ENCODE measurements at regions not wholly inside any gene's neighbourhood (a gene's known extent, or its start where the extent isn't known, plus 50 kb on each side); places are given as distances from the start of the nearest gene placed in this dataset.

DNA sequence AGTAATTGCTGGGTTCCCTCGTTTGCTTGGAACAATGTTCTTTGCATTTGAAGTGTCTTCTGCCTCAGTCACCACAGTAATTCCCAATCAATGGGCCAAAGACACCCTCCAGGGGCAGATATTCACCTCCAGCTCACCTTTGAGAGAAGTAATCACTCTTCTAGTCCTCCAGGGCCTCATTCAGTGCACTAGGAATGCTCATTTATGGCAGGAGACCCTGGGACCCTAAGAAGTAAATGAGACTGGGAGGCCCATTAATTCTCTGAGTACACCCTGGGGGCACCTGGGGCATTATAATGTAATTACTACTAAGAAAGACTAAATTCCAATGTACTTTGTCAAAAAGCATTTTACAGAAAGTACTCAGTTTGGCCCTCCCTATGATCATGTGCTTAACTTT is 158.2 kb upstream of the XYLT1 start:
- TF ChIP-seq SETDB1 (IDR thresholded peaks at IDR 0.05; ENCODE audit: insufficient read length, low read length) (no peak), ZNF140 (tag by site-specific recombination; IDR thresholded peaks at IDR 0.05) (no peak), ZNF660 (tag by site-specific recombination; IDR thresholded peaks at IDR 0.05) (no peak), ZSCAN30 (tag by site-specific recombination; IDR thresholded peaks at IDR 0.05) (no peak), ZNF19 (tag by site-specific recombination; IDR thresholded peaks at IDR 0.05; ENCODE audit: low read depth) (no peak), ZNF350 (tag by site-specific recombination; IDR thresholded peaks at IDR 0.05) (no peak)
- TF ChIP-seq, protein P1, sequence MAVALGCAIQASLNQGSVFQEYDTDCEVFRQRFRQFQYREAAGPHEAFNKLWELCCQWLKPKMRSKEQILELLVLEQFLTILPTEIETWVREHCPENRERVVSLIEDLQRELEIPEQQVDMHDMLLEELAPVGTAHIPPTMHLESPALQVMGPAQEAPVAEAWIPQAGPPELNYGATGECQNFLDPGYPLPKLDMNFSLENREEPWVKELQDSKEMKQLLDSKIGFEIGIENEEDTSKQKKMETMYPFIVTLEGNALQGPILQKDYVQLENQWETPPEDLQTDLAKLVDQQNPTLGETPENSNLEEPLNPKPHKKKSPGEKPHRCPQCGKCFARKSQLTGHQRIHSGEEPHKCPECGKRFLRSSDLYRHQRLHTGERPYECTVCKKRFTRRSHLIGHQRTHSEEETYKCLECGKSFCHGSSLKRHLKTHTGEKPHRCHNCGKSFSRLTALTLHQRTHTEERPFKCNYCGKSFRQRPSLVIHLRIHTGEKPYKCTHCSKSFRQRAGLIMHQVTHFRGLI (tag by site-specific recombination; IDR thresholded peaks at IDR 0.05): no peak
- TF ChIP-seq, protein P2, sequence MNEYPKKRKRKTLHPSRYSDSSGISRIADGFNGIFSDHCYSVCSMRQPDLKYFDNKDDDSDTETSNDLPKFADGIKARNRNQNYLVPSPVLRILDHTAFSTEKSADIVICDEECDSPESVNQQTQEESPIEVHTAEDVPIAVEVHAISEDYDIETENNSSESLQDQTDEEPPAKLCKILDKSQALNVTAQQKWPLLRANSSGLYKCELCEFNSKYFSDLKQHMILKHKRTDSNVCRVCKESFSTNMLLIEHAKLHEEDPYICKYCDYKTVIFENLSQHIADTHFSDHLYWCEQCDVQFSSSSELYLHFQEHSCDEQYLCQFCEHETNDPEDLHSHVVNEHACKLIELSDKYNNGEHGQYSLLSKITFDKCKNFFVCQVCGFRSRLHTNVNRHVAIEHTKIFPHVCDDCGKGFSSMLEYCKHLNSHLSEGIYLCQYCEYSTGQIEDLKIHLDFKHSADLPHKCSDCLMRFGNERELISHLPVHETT (tag by site-specific recombination; IDR thresholded peaks at IDR 0.05): no peak
- TF ChIP-seq, protein P3, sequence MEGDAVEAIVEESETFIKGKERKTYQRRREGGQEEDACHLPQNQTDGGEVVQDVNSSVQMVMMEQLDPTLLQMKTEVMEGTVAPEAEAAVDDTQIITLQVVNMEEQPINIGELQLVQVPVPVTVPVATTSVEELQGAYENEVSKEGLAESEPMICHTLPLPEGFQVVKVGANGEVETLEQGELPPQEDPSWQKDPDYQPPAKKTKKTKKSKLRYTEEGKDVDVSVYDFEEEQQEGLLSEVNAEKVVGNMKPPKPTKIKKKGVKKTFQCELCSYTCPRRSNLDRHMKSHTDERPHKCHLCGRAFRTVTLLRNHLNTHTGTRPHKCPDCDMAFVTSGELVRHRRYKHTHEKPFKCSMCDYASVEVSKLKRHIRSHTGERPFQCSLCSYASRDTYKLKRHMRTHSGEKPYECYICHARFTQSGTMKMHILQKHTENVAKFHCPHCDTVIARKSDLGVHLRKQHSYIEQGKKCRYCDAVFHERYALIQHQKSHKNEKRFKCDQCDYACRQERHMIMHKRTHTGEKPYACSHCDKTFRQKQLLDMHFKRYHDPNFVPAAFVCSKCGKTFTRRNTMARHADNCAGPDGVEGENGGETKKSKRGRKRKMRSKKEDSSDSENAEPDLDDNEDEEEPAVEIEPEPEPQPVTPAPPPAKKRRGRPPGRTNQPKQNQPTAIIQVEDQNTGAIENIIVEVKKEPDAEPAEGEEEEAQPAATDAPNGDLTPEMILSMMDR (tag by site-specific recombination; IDR thresholded peaks at IDR 0.05): no peak
- TF ChIP-seq, protein P4, sequence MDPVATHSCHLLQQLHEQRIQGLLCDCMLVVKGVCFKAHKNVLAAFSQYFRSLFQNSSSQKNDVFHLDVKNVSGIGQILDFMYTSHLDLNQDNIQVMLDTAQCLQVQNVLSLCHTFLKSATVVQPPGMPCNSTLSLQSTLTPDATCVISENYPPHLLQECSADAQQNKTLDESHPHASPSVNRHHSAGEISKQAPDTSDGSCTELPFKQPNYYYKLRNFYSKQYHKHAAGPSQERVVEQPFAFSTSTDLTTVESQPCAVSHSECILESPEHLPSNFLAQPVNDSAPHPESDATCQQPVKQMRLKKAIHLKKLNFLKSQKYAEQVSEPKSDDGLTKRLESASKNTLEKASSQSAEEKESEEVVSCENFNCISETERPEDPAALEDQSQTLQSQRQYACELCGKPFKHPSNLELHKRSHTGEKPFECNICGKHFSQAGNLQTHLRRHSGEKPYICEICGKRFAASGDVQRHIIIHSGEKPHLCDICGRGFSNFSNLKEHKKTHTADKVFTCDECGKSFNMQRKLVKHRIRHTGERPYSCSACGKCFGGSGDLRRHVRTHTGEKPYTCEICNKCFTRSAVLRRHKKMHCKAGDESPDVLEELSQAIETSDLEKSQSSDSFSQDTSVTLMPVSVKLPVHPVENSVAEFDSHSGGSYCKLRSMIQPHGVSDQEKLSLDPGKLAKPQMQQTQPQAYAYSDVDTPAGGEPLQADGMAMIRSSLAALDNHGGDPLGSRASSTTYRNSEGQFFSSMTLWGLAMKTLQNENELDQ (tag by site-specific recombination; IDR thresholded peaks at IDR 0.05; ENCODE audit: low read depth): no peak
